Mesodermal cell (in vitro differentiated cells): ENCODE measurements at regions not wholly inside any gene's neighbourhood (a gene's known extent, or its start where the extent isn't known, plus 50 kb on each side); places are given as distances from the start of the nearest gene placed in this dataset.

Experiments
- H3K27ac ChIP-seq: 2 replicates; pipeline ENCODE4 v1.7.0; 2013; ENCODE audit warnings: mild to moderate bottlenecking, low read depth, low read length, moderate library complexity; ENCODE audit not compliant: severe bottlenecking
- H3K36me3 ChIP-seq: 2 replicates; pipeline ENCODE4 v1.7.1; 2013; ENCODE audit warnings: mild to moderate bottlenecking, low read length, moderate library complexity; ENCODE audit not compliant: control insufficient read depth, insufficient read depth
- H3K4me1 ChIP-seq: one replicate; pipeline ENCODE4 v1.7.1; 2013; ENCODE audit warnings: mild to moderate bottlenecking, low read length; ENCODE audit not compliant: insufficient read depth, control insufficient read depth, poor library complexity, severe bottlenecking
- H3K4me3 ChIP-seq: 2 replicates; pipeline ENCODE4 v1.7.0; 2013; ENCODE audit warnings: low read length, control low read depth, mild to moderate bottlenecking; ENCODE audit not compliant: insufficient read depth, poor library complexity, severe bottlenecking; ENCODE audit errors: extremely low read depth
- H3K9me3 ChIP-seq: 2 replicates; pipeline ENCODE4 v1.7.1; 2013; ENCODE audit warnings: mild to moderate bottlenecking, low read length, moderate library complexity; ENCODE audit not compliant: control insufficient read depth
- WGBS, 2 experiments: methylation state at CpG; one replicate each; pipeline ENCODE4 v1.1.5; 2013; ENCODE audit warnings: missing lambda C conversion rate in 2 of 2; ENCODE audit not compliant: insufficient coverage in 2 of 2; 5-methylcytosine and 5-hydroxymethylcytosine counted together

GRCh38 chr9:32265037-32265436, 119.4 kb upstream of the ACO1 start:
- Histone ChIP-seq H3K9me3 (no peaks in the 10 kb centered on the region), H3K4me1 (no peaks in the 10 kb centered on the region), H3K4me3 (no peak overlapping the region), H3K36me3 (no peaks in the 10 kb centered on the region), H3K27ac (no peak overlapping the region)
- WGBS, 2 experiments = 82 to 88% methylated on average over 1 to 3 of the region's 3 CpGs

GRCh38 chr9:32278991-32279390, 105.5 kb upstream of the ACO1 start:
- H3K9me3 ChIP-seq = no peaks in the 10 kb centered on the region
- H3K27ac ChIP-seq = no peak overlapping the region
- H3K4me1 ChIP-seq = no peaks in the 10 kb centered on the region
- no peaks in the 10 kb centered on the region for H3K36me3 ChIP-seq
- H3K4me3 ChIP-seq = no peak overlapping the region

GRCh38 chr9:32289756-32290155, 94.7 kb upstream of the ACO1 start:
- H3K9me3 ChIP-seq = no peaks in the 10 kb centered on the region
- no peak overlapping the region for H3K27ac ChIP-seq
- peaks cover 9% of the 10 kb centered on the region for H3K4me1 ChIP-seq
- no CpG with 5 or more reads among the region's 3 CpGs for WGBS, 2 experiments
- H3K4me3 ChIP-seq = no peak overlapping the region
- no peaks in the 10 kb centered on the region for H3K36me3 ChIP-seq

GRCh38 chr9:32291370-32291769, 93.1 kb upstream of the ACO1 start:
- no peak overlapping the region for H3K4me3 ChIP-seq
- WGBS, 2 experiments = 85 to 100% methylated on average over 2 to 3 of the region's 3 CpGs
- no peak overlapping the region for H3K27ac ChIP-seq
- no peaks in the 10 kb centered on the region for H3K36me3 ChIP-seq
- H3K4me1 ChIP-seq = peaks cover 9% of the 10 kb centered on the region
- H3K9me3 ChIP-seq = no peaks in the 10 kb centered on the region

- H3K27ac ChIP-seq = no peak overlapping the region
- no peaks in the 10 kb centered on the region for H3K36me3 ChIP-seq
- no peak overlapping the region for H3K4me3 ChIP-seq
- WGBS, 2 experiments = 94 to 100% methylated on average over 2 of the region's 2 CpGs
- H3K4me1 ChIP-seq = peaks cover 9% of the 10 kb centered on the region
- H3K9me3 ChIP-seq = no peaks in the 10 kb centered on the region
Observed at GRCh38 chr9:32292611-32293010, 91.8 kb upstream of the ACO1 start.

- Histone ChIP-seq H3K9me3 (no peaks in the 10 kb centered on the region), H3K4me1 (peaks cover 9% of the 10 kb centered on the region), H3K36me3 (no peaks in the 10 kb centered on the region), H3K4me3 (no peak overlapping the region), H3K27ac (no peak overlapping the region)
- 80% methylated on average over 1 of the region's 1 CpG; no CpG with 5 or more reads in 1 of the 2 experiments for WGBS, 2 experiments
Observed at GRCh38 chr9:32293091-32293490, 91.4 kb upstream of the ACO1 start.

- 95 to 100% methylated on average over 2 of the region's 2 CpGs for WGBS, 2 experiments
- Histone ChIP-seq H3K9me3 (no peaks in the 10 kb centered on the region), H3K4me1 (peaks cover 9% of the 10 kb centered on the region), H3K27ac (no peak overlapping the region), H3K4me3 (no peak overlapping the region), H3K36me3 (no peaks in the 10 kb centered on the region)
Observed at GRCh38 chr9:32294106-32294505, 90.3 kb upstream of the ACO1 start.

- WGBS, 2 experiments = no CpG with 5 or more reads among the region's 2 CpGs
- Histone ChIP-seq H3K4me3 (no peak overlapping the region), H3K9me3 (no peaks in the 10 kb centered on the region), H3K4me1 (no peaks in the 10 kb centered on the region), H3K27ac (no peak overlapping the region), H3K36me3 (no peaks in the 10 kb centered on the region)
Observed at GRCh38 chr9:32300373-32300772, 84.1 kb upstream of the ACO1 start.

GRCh38 chr9:32304495-32304894, 79.9 kb upstream of the ACO1 start:
- no CpG with 5 or more reads among the region's 1 CpG for WGBS, 2 experiments
- Histone ChIP-seq H3K36me3 (no peaks in the 10 kb centered on the region), H3K4me1 (no peaks in the 10 kb centered on the region), H3K27ac (no peak overlapping the region), H3K4me3 (no peak overlapping the region), H3K9me3 (no peaks in the 10 kb centered on the region)

GRCh38 chr9:32306006-32306405, 78.4 kb upstream of the ACO1 start:
- Histone ChIP-seq H3K36me3 (no peaks in the 10 kb centered on the region), H3K9me3 (no peaks in the 10 kb centered on the region), H3K4me1 (no peaks in the 10 kb centered on the region), H3K27ac (no peak overlapping the region), H3K4me3 (no peak overlapping the region)

GRCh38 chr9:32319312-32319929, 65.0 kb upstream of the ACO1 start:
- Histone ChIP-seq H3K4me1 (no peaks in the 10 kb centered on the region), H3K4me3 (no peak overlapping the region), H3K27ac (no peak overlapping the region), H3K36me3 (no peaks in the 10 kb centered on the region), H3K9me3 (no peaks in the 10 kb centered on the region)
- 100% methylated on average over 1 of the region's 4 CpGs; no CpG with 5 or more reads in 1 of the 2 experiments for WGBS, 2 experiments
